Parathyroid adenoma (tissue), 2 donors: ENCODE measurements at regions not wholly inside any gene's neighbourhood (a gene's known extent, or its start where the extent isn't known, plus 50 kb on each side); places are given as distances from the start of the nearest gene placed in this dataset.

Experiments used
- H2AFZ ChIP-seq: fragments of 300-600 bp; sonication (generic); one replicate; pipeline ENCODE4 v1.7.0; 2017; ENCODE audit warnings: antibody characterized with exemption, mild to moderate bottlenecking
- H3K27ac ChIP-seq: fragments of 300-600 bp; sonication (generic); one replicate; pipeline ENCODE4 v1.7.0; 2017
- H3K27me3 ChIP-seq: fragments of 300-600 bp; sonication (generic); one replicate; pipeline ENCODE4 v1.7.0; 2017; ENCODE audit warnings: low read length; ENCODE audit not compliant: control insufficient read depth, insufficient read depth
- H3K36me3 ChIP-seq: fragments of 300-600 bp; sonication (generic); one replicate; pipeline ENCODE4 v1.7.0; 2017; ENCODE audit warnings: low read length; ENCODE audit not compliant: control insufficient read depth, insufficient read depth
- H3K4me1 ChIP-seq: fragments of 300-600 bp; sonication (generic); one replicate; pipeline ENCODE4 v1.7.0; 2017; ENCODE audit warnings: control low read depth
- H3K4me2 ChIP-seq: fragments of 300-600 bp; sonication (generic); one replicate; pipeline ENCODE4 v1.7.0; 2017; ENCODE audit warnings: low read length
- H3K4me3 ChIP-seq: fragments of 300-600 bp; sonication (generic); one replicate; pipeline ENCODE4 v1.7.0; 2017; ENCODE audit warnings: low read depth, low read length
- H3K79me2 ChIP-seq: fragments of 300-600 bp; sonication (generic); one replicate; pipeline ENCODE4 v1.7.0; 2017; ENCODE audit warnings: control low read depth
- H3K9ac ChIP-seq: fragments of 300-600 bp; sonication (generic); one replicate; pipeline ENCODE4 v1.7.0; 2017; ENCODE audit warnings: mild to moderate bottlenecking
- H3K9me3 ChIP-seq: fragments of 300-600 bp; sonication (generic); one replicate; pipeline ENCODE4 v1.7.0; 2017; ENCODE audit warnings: low read length; ENCODE audit not compliant: control insufficient read depth
- TF ChIP-seq, protein P1 (sequence below): fragments of 300-600 bp; sonication (generic); IDR thresholded peaks from one replicate; pipeline ENCODE4 v1.7.0; 2017; ENCODE audit warnings: antibody characterized with exemption, mild to moderate bottlenecking
- donor health status: primary hyperparathyroidism.

DNA sequence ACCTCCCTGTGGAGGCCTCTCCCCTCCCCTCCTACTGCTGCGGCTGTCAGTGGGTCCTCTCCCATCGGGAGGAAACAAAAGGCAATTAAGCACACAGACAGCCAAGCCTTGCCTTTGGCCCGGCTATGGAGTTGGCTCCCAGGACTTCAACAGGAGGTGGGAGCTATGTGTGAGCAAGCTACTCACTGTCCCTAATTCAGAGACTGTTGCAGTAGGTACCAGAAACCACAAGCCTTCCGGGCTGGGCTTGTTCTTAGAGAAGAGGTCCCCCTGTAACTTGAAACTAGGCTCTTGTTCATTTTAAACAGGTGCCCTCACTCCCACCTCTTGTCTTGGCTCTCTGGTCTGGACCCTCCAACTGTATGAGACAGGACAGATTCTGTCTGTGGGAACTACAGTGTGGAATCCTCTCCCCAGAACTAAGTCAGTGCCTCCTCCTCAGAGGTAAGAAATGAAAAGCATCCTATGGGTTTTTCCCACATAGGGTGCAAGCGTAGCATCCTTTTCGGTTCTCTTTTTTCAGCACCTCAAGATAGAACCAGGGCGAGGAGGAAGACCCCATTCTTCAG, 561.1 kb downstream of the EBF1 start:
- no peaks in the 10 kb centered on the region for H3K36me3 ChIP-seq
- H3K4me2 ChIP-seq, result no peak overlapping the region
- TF ChIP-seq, protein P1, sequence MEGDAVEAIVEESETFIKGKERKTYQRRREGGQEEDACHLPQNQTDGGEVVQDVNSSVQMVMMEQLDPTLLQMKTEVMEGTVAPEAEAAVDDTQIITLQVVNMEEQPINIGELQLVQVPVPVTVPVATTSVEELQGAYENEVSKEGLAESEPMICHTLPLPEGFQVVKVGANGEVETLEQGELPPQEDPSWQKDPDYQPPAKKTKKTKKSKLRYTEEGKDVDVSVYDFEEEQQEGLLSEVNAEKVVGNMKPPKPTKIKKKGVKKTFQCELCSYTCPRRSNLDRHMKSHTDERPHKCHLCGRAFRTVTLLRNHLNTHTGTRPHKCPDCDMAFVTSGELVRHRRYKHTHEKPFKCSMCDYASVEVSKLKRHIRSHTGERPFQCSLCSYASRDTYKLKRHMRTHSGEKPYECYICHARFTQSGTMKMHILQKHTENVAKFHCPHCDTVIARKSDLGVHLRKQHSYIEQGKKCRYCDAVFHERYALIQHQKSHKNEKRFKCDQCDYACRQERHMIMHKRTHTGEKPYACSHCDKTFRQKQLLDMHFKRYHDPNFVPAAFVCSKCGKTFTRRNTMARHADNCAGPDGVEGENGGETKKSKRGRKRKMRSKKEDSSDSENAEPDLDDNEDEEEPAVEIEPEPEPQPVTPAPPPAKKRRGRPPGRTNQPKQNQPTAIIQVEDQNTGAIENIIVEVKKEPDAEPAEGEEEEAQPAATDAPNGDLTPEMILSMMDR, result no peak
- H3K9ac ChIP-seq, result no peak overlapping the region
- H3K4me3 ChIP-seq, result no peak overlapping the region
- no peaks in the 10 kb centered on the region for H3K4me1 ChIP-seq
- H2AFZ ChIP-seq, result no peak overlapping the region
- H3K27ac ChIP-seq, result no peak overlapping the region
- H3K27me3 ChIP-seq, result no peaks in the 10 kb centered on the region
- no peaks in the 10 kb centered on the region for H3K79me2 ChIP-seq
- no peaks in the 10 kb centered on the region for H3K9me3 ChIP-seq

DNA sequence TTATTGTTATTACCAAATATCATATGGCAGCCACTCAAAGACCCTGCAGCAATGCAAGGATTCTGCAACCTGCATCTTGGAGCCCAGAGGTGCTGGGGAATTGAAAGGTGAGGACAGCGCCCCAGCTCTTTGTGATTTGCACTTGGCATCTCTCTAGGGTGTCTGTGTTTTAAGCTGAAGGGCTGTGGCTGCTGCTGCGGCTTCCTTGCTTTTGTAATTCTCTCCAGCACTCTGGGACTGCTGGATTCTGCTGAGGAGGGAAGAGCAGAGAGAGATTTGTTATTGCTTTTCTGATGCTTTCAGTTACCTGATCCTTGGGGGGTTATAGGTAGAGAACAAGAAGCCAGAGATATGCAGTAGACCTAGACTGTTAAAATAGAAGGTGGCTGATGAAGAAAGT, 562.4 kb downstream of the EBF1 start:
- no peaks in the 10 kb centered on the region for H3K79me2 ChIP-seq
- H3K4me1 ChIP-seq, result no peaks in the 10 kb centered on the region
- H3K36me3 ChIP-seq, result no peaks in the 10 kb centered on the region
- no peak overlapping the region for H3K9ac ChIP-seq
- no peaks in the 10 kb centered on the region for H3K9me3 ChIP-seq
- H2AFZ ChIP-seq, result no peak overlapping the region
- TF ChIP-seq, protein P1, result no peak
- no peaks in the 10 kb centered on the region for H3K27me3 ChIP-seq
- no peak overlapping the region for H3K4me3 ChIP-seq
- no peak overlapping the region for H3K27ac ChIP-seq
- H3K4me2 ChIP-seq, result no peak overlapping the region

DNA sequence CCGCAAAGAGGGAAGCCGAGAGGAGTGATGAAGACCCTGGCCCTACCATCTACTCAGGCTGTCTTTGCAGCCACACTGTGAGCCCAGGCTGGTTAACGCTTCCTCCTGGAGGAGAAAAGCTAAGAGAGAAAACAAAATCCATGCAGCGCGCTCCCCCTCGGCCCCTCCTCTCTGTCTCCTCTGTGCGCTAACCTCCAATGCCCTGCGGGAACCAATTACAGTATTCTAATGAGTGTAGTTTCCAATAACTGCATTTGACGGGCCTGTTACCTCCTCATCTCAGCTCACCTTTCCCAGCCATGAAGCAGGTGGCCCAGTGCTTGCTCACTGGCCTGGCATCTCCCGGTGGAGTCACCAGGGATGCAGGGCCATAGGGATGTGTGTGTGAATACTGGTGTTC, 565.5 kb downstream of the EBF1 start:
- Histone ChIP-seq H3K9me3 (no peaks in the 10 kb centered on the region), H3K36me3 (no peaks in the 10 kb centered on the region)
- TF ChIP-seq, protein P1, result no peak

DNA sequence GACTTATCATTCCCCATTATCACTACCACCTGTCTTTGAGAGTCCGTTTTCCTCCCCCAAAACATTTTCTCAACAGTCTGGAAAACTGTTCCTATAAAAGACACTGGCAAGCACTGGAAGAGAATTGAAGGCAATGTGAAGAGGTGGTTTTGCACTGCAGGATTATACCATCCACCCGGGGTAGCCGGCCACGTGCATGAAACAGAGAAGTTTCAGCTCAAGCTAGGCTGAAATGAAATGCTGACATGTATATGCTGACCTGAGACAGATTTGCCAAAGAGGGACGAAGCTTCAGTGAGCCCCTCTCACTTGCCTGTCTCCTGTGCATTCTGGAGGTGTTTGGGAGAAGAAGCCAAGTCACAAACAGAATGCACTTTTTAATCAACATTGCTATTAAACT, 567.0 kb downstream of the EBF1 start:
- Histone ChIP-seq H3K9ac (no peak overlapping the region), H3K79me2 (no peaks in the 10 kb centered on the region), H3K4me1 (no peaks in the 10 kb centered on the region), H3K27me3 (no peaks in the 10 kb centered on the region), H3K9me3 (no peaks in the 10 kb centered on the region), H3K4me3 (no peak overlapping the region), H3K4me2 (no peak overlapping the region), H3K36me3 (no peaks in the 10 kb centered on the region), H2AFZ (no peak overlapping the region), H3K27ac (no peak overlapping the region)
- TF ChIP-seq, protein P1, result no peak

More for the DNA sequence above, 565.5 kb downstream of the EBF1 start:
- Histone ChIP-seq H3K4me1 (no peaks in the 10 kb centered on the region), H3K4me2 (no peak overlapping the region), H3K9ac (no peak overlapping the region), H3K4me3 (no peak overlapping the region), H3K27me3 (no peaks in the 10 kb centered on the region), H3K27ac (no peak overlapping the region), H3K79me2 (no peaks in the 10 kb centered on the region), H2AFZ (no peak overlapping the region)

DNA sequence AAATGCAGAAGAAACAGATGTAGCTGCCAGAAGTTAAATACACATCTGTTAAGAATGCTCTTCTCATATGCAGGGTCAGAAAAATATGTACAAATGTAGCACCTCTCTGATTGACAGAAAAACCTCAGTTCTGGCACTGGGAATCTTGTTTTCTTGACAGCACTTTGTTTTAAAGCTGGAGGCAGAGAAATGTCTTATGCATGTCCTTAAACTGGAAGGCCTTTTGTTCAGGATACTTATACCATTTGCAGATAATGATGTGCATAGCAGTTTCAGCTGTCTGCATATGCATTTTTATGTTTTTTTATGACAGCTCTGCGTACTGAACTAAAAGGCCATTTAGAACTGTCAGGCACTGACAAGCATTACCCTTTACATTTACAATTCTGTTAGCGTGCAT, 567.9 kb downstream of the EBF1 start:
- Histone ChIP-seq H3K36me3 (no peaks in the 10 kb centered on the region), H3K9me3 (no peaks in the 10 kb centered on the region), H3K4me1 (no peaks in the 10 kb centered on the region)

More for the DNA sequence above, 567.9 kb downstream of the EBF1 start:
- Histone ChIP-seq H3K4me2 (no peak overlapping the region), H3K9ac (no peak overlapping the region), H3K27me3 (no peaks in the 10 kb centered on the region), H3K27ac (no peak overlapping the region), H2AFZ (no peak overlapping the region), H3K79me2 (no peaks in the 10 kb centered on the region), H3K4me3 (no peak overlapping the region)
- TF ChIP-seq, protein P1, result no peak
